GM12873 (cell line): ENCODE measurements at regions not wholly inside any gene's neighbourhood (a gene's known extent, or its start where the extent isn't known, plus 50 kb on each side); places are given as distances from the start of the nearest gene placed in this dataset.

Experiments used
- TF ChIP-seq, protein P1 (sequence below): IDR thresholded peaks from 2 replicates; pipeline ENCODE4 v1.5.1; 2012; ENCODE audit warnings: low read depth, mild to moderate bottlenecking, moderate library complexity, low read length, control low read depth; ENCODE audit not compliant: insufficient read depth; ENCODE audit errors: missing control alignments

DNA sequence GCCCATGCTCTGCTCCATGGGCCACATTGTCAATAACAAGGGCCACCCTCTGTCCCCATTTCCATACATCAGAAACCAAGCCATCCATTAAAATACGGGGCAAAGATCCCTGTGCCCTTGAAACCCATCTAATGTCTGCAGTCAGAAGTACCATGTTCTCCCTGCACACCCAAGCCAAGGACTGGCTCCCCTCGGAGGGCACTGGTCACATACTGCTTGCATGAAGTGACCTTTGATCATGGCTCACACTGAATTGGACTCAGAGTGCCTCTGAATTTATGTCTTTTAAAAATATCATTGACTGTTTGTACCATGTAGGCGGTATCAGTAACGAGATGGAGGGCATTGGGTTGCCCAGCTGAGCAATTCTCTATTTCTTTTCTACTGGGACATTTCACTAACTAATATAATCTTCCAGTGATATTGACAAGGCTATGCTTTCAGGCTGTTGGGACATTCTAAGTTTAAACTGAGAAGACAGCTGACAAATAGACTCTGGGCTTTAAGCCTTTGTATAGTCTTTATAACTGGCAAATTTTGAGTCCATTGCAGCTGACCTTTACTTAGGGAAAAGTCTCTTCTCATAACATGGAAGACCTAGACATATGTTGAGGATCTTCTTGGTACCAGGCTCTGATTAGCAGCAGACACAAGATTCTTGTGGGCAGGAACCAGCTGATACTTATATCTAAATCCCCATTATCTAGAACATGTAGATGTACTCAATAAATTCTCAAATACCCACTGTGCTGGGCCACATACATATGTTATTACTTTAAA is 214.3 kb downstream of the MYCN start:
- TF ChIP-seq, protein P1, sequence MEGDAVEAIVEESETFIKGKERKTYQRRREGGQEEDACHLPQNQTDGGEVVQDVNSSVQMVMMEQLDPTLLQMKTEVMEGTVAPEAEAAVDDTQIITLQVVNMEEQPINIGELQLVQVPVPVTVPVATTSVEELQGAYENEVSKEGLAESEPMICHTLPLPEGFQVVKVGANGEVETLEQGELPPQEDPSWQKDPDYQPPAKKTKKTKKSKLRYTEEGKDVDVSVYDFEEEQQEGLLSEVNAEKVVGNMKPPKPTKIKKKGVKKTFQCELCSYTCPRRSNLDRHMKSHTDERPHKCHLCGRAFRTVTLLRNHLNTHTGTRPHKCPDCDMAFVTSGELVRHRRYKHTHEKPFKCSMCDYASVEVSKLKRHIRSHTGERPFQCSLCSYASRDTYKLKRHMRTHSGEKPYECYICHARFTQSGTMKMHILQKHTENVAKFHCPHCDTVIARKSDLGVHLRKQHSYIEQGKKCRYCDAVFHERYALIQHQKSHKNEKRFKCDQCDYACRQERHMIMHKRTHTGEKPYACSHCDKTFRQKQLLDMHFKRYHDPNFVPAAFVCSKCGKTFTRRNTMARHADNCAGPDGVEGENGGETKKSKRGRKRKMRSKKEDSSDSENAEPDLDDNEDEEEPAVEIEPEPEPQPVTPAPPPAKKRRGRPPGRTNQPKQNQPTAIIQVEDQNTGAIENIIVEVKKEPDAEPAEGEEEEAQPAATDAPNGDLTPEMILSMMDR: no peak

DNA sequence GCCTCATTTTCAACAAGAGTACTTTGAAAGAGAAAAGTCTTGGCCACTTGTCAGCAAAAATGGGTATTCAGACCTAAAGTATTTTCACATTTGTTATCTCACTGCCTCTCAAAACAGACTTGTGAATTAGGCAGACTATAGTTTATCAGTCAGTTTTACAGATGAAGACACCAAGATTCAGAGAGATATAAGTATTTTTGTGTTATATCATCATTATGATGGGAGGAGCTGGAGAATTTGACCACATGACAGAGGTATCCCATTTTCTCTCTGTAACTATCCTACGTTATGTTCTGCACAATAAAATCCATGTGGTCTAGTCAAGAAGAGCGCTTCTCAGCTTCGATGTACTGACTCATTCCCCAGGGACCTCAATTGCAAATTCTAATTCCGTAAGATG is 213.7 kb downstream of the MYCN start:
- TF ChIP-seq, protein P1: no peak

DNA sequence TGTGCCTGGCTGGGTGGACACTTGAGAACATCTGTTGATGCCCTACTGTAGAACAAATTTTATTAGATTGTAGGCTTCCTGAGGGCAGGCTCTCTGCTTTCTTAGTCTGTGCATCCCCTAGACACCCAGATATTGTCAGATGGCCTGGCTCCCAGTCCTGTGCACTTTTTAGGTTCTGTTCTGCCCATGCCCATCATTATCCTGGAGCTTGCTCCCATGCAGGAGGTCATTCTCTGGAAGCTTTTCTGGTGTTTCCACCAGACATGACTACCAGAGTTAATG is 213.3 kb downstream of the MYCN start:
- TF ChIP-seq, protein P1: no peak

DNA sequence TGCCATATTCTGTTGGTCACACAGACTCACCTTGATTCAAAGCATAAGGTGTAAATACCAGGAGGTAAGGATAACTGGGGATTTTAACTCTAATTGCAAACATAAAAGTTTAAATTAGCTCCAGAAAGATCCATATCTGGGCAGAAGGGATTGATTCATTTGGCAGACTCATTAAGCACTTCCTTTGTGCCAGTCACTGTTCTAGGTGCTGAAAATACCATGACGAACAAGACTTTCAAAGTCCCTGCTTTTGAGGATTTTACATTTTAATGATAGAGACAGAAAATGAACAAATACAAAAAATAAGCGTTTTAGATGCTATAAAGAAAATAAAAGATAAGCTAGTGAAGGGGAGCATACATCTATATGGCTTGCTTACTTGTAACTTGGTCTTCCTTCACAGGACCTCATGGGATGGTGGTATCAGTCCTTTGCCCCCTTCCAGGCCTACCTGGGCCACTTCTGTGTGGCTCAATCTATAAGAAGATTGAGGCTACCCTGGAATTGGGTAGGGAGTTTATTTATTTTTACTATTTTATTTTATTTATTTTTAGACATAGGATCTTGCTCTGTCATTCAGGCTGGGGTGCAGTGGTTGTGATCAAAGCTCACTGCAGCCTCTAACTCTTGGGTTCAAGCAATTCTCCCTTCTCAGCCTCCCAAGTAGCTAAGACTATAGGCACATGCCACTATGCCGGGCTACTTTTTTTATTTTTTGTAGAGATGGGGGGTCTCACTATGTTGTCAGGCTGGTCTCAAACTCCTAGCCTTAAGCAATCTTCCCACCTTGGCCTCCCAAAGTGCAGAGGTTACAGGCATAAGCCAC is 212.8 kb downstream of the MYCN start:
- TF ChIP-seq, protein P1: no peak

DNA sequence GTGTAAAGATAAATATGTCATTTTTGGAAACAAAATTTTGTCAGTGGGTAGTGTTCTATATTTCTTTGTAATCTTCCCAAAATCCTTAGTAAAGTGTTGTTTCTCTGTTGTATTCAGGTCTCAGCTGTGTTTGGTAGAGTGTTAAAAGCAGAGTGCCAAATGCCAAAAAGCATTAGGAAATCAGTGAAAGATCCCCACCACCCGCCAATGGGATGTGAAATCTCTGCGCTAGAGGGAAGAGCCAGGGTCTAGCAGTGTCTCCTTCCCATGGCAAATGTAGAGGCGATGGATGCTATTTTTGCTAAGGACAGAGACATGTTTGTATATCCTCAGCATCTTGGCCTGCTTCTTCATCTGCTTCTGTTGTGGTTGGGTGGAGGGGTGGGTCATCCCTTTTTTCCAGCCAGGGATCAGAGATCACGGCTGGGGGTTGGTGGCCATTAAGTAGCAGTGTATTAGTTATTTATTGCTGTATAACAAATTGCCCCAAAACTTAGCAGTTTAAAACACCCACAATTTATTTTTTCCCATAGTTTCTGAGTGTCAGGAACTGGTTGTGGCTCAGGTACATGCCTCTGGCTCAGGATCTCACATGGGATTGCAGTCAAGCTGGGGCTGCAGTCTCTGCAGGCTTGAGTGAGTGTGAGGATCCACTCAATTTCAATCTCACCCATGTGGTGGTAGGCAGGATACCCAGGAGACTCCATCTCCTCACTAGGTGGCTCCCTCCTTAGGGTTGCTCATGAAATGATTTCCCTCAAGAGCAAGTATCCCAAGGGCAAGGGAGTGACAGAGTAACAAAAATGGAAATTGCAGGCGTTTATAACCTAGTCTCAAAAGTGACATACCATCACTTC is 211.9 kb downstream of the MYCN start:
- TF ChIP-seq, protein P1: no peak

DNA sequence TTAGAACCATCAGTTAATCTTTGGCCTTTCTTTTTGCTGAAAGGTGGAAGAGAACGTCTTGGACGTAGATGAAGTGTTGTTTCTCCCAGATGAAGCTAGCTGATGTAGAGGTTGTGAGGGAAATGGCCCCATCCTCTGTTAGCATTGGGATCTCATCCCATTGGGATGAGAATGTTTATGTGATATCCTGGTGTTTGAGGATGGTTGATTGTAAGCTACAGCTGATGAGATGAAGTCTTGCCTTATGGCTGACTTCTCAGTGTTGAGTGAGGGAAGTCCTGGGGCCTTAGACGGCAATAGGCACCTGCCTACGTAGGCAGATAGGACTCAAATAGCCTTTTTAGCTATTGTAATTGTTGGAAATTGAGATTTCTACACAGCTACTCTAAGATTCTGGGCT is 211.3 kb downstream of the MYCN start:
- TF ChIP-seq, protein P1: no peak

DNA sequence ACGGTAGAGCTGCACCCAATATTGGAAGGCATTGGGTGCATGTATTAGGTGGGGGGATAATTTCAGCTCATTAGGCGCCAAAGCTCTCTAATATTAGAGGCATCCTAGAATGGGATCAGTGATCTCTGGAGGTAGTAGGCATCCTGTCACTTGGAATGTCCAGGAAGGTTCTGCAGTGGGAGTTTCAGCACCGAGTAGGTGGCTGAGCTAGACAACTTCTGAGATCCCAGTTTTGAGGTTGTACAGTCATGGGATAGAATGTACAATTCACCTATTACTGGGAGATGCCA is 210.9 kb downstream of the MYCN start:
- TF ChIP-seq, protein P1: no peak
